ENCODE measurements at regions not wholly inside any gene's neighbourhood (a gene's known extent, or its start where the extent isn't known, plus 50 kb on each side); places are given as distances from the start of the nearest gene placed in this dataset.
A peak's percentile ranks its signal among the peaks of the same experiment; 100 is the strongest.

- ATAC-seq (replicated peaks) (no peak), DNase-seq (no peak)
- peaks cover 0 to 2% of the 10 kb centered on the region in 2 donors for H3K36me3 Mint-ChIP-seq
- H3K4me1 Mint-ChIP-seq, result peaks cover 10 to 19% of the 10 kb centered on the region in 2 donors
- no peak overlapping the region for H3K4me3 Mint-ChIP-seq
- no peak overlapping the region for H3K27ac Mint-ChIP-seq
- peaks cover 5 to 28% of the 10 kb centered on the region in 2 donors for H3K27me3 Mint-ChIP-seq
- H3K9me3 Mint-ChIP-seq, result no peaks in the 10 kb centered on the region
Measured at GRCh38 chrX:45784590-45784989, 583.9 kb upstream of the DIPK2B start.

GRCh38 chrX:45783002-45783401 lies 582.3 kb upstream of the DIPK2B start:
- H3K27me3 Mint-ChIP-seq, result peaks cover 5 to 26% of the 10 kb centered on the region in 2 donors
- no peaks in the 10 kb centered on the region for H3K9me3 Mint-ChIP-seq
- DNase-seq (no peak), ATAC-seq (replicated peaks) (no peak)
- peaks cover 6 to 13% of the 10 kb centered on the region in 2 donors for H3K4me1 Mint-ChIP-seq
- H3K27ac Mint-ChIP-seq, result no peak overlapping the region
- no peak overlapping the region for H3K4me3 Mint-ChIP-seq
- H3K36me3 Mint-ChIP-seq, result peaks cover 0 to 2% of the 10 kb centered on the region in 2 donors

- Mint-ChIP-seq H3K27me3 (peaks cover 5 to 28% of the 10 kb centered on the region in 2 donors), H3K27ac (no peak overlapping the region), H3K9me3 (no peaks in the 10 kb centered on the region), H3K4me3 (no peak overlapping the region), H3K36me3 (peaks cover 0 to 2% of the 10 kb centered on the region in 2 donors), H3K4me1 (peaks cover 6 to 21% of the 10 kb centered on the region in 2 donors)
- DNase-seq (no peak), ATAC-seq (replicated peaks) (no peak)
Measured at GRCh38 chrX:45781901-45782553, 581.4 kb upstream of the DIPK2B start.

- no peaks in the 10 kb centered on the region for H3K9me3 Mint-ChIP-seq
- H3K27me3 Mint-ChIP-seq, result peaks cover 5 to 24% of the 10 kb centered on the region in 2 donors
- H3K36me3 Mint-ChIP-seq, result peaks cover 0 to 2% of the 10 kb centered on the region in 2 donors
- H3K27ac Mint-ChIP-seq, result no peak overlapping the region
- no peak for ATAC-seq (replicated peaks)
- no peak for DNase-seq
- H3K4me1 Mint-ChIP-seq, result peaks cover 6 to 28% of the 10 kb centered on the region in 2 donors
- no peak overlapping the region for H3K4me3 Mint-ChIP-seq
Measured at GRCh38 chrX:45778616-45779015, 577.9 kb upstream of the DIPK2B start.

- ATAC-seq (replicated peaks), result peak in 1 of 2 donors; percentile 25
- H3K27ac Mint-ChIP-seq, result no peak overlapping the region
- H3K9me3 Mint-ChIP-seq, result no peaks in the 10 kb centered on the region
- H3K4me1 Mint-ChIP-seq, result peaks cover 2 to 23% of the 10 kb centered on the region in 2 donors
- H3K27me3 Mint-ChIP-seq, result peaks cover 0 to 21% of the 10 kb centered on the region in 2 donors
- H3K4me3 Mint-ChIP-seq, result peak overlapping the region in 1 of 2 donors; percentile 51
- H3K36me3 Mint-ChIP-seq, result no peaks in the 10 kb centered on the region
- no peak for DNase-seq
Measured at GRCh38 chrX:45777366-45777765, 576.7 kb upstream of the DIPK2B start.

GRCh38 chrX:45775468-45775867 lies 574.8 kb upstream of the DIPK2B start:
- Mint-ChIP-seq H3K27me3 (peaks cover 0 to 25% of the 10 kb centered on the region in 2 donors), H3K27ac (no peak overlapping the region), H3K9me3 (no peaks in the 10 kb centered on the region), H3K4me1 (peaks cover 5 to 33% of the 10 kb centered on the region in 2 donors), H3K36me3 (no peaks in the 10 kb centered on the region), H3K4me3 (no peak overlapping the region)
- ATAC-seq (replicated peaks) (no peak), DNase-seq (no peak)

- no peak for ATAC-seq (replicated peaks)
- Mint-ChIP-seq H3K27me3 (peaks cover 0 to 22% of the 10 kb centered on the region in 2 donors), H3K36me3 (no peaks in the 10 kb centered on the region), H3K27ac (no peak overlapping the region), H3K4me1 (peaks cover 8 to 33% of the 10 kb centered on the region in 2 donors), H3K9me3 (no peaks in the 10 kb centered on the region), H3K4me3 (no peak overlapping the region)
- DNase-seq, result no peak
Measured at GRCh38 chrX:45774961-45775360, 574.3 kb upstream of the DIPK2B start.

- DNase-seq (no peak), ATAC-seq (replicated peaks) (no peak)
- Mint-ChIP-seq H3K9me3 (no peaks in the 10 kb centered on the region), H3K27ac (no peak overlapping the region), H3K4me3 (no peak overlapping the region), H3K4me1 (peaks cover 8 to 33% of the 10 kb centered on the region in 2 donors), H3K36me3 (no peaks in the 10 kb centered on the region), H3K27me3 (peaks cover 0 to 13% of the 10 kb centered on the region in 2 donors)
Measured at GRCh38 chrX:45773572-45773971, 572.9 kb upstream of the DIPK2B start.

- Mint-ChIP-seq H3K4me3 (peak overlapping the region; percentile 67 to 78), H3K27ac (peak overlapping the region; percentile 88), H3K27me3 (peaks cover 0 to 9% of the 10 kb centered on the region in 2 donors), H3K36me3 (no peaks in the 10 kb centered on the region), H3K9me3 (no peaks in the 10 kb centered on the region), H3K4me1 (peaks cover 11 to 29% of the 10 kb centered on the region in 2 donors)
- ATAC-seq (replicated peaks), result peak; percentile 38 to 53
- DNase-seq, result no peak
Measured at GRCh38 chrX:45771560-45772340, 571.1 kb upstream of the DIPK2B start.

GRCh38 chrX:45771114-45771513 lies 570.4 kb upstream of the DIPK2B start:
- peak overlapping the region; percentile 67 to 78 for H3K4me3 Mint-ChIP-seq
- no peaks in the 10 kb centered on the region for H3K9me3 Mint-ChIP-seq
- peaks cover 11 to 25% of the 10 kb centered on the region in 2 donors for H3K4me1 Mint-ChIP-seq
- ATAC-seq (replicated peaks) (no peak), DNase-seq (no peak)
- peak overlapping the region; percentile 88 for H3K27ac Mint-ChIP-seq
- peaks cover 0 to 8% of the 10 kb centered on the region in 2 donors for H3K27me3 Mint-ChIP-seq
- no peaks in the 10 kb centered on the region for H3K36me3 Mint-ChIP-seq

GRCh38 chrX:45769761-45770582 lies 569.3 kb upstream of the DIPK2B start:
- no peaks in the 10 kb centered on the region for H3K36me3 Mint-ChIP-seq
- ATAC-seq (replicated peaks) (peak; percentile 84 to 92), DNase-seq (peak; percentile 32)
- H3K9me3 Mint-ChIP-seq, result no peaks in the 10 kb centered on the region
- H3K27ac Mint-ChIP-seq, result peak overlapping the region; percentile 68
- peaks cover 0 to 8% of the 10 kb centered on the region in 2 donors for H3K27me3 Mint-ChIP-seq
- H3K4me1 Mint-ChIP-seq, result peaks cover 15 to 29% of the 10 kb centered on the region in 2 donors
- H3K4me3 Mint-ChIP-seq, result peak overlapping the region; percentile 81

GRCh38 chrX:45768666-45769236 lies 568.1 kb upstream of the DIPK2B start:
- H3K4me1 Mint-ChIP-seq, result peaks cover 15 to 29% of the 10 kb centered on the region in 2 donors
- peaks cover 0 to 8% of the 10 kb centered on the region in 2 donors for H3K27me3 Mint-ChIP-seq

GRCh38 chrX:45766981-45767501 lies 566.4 kb upstream of the DIPK2B start:
- H3K27me3 Mint-ChIP-seq, result peaks cover 0 to 5% of the 10 kb centered on the region in 2 donors
- peak; percentile 45 to 55 for ATAC-seq (replicated peaks)
- DNase-seq, result no peak
- H3K4me1 Mint-ChIP-seq, result peaks cover 22 to 35% of the 10 kb centered on the region in 2 donors
- H3K27ac Mint-ChIP-seq, result peak overlapping the region; percentile 79
- H3K4me3 Mint-ChIP-seq, result peak overlapping the region; percentile 80
- H3K36me3 Mint-ChIP-seq, result peaks cover 0 to 2% of the 10 kb centered on the region in 2 donors
- H3K9me3 Mint-ChIP-seq, result no peaks in the 10 kb centered on the region

More at GRCh38 chrX:45768666-45769236, 568.1 kb upstream of the DIPK2B start:
- H3K9me3 Mint-ChIP-seq, result no peaks in the 10 kb centered on the region
- no peaks in the 10 kb centered on the region for H3K36me3 Mint-ChIP-seq
- ATAC-seq (replicated peaks) (no peak), DNase-seq (no peak)
- H3K4me3 Mint-ChIP-seq, result peak overlapping the region; percentile 81
- H3K27ac Mint-ChIP-seq, result peak overlapping the region; percentile 11

Measured in stimulated activated naive B cell treated with anti-CD40 and anti-IgM and Interleukin-4, amounts not matched to agents 10 μg/mL and 1 μg/mL and 100 μg/mL, for 72 hours (primary cell).